GM12878 (cell line): ENCODE measurements at regions not wholly inside any gene's neighbourhood (a gene's known extent, or its start where the extent isn't known, plus 50 kb on each side); places are given as distances from the start of the nearest gene placed in this dataset.

Source experiments
- ATAC-seq: fragments of 200-7000 bp; cut with Tn5 transposase; 3 replicates; pipeline ENCODE4 v1.9.1; 2020; ENCODE audit warnings: mild to moderate bottlenecking, moderate library complexity
- BruUV-seq: library from RNA; stranded (reverse); fragments of 400-500 nt; replicated peaks from 2 replicates; lab custom pipeline; 2021; lab: Mats Ljungman, UMichigan
- CTCF ChIA-PET: fragments of 300-600 bp; sonication (Branson Sonifier 250); formaldehyde crosslinking; extraction: SDS; loops from one replicate; lab custom pipeline; 2021; ENCODE audit warnings: inconsistent platforms; lab: Yijun Ruan, JAX
- POLR2A ChIA-PET: fragments of 350-600 bp; formaldehyde crosslinking; extraction: SDS; loops from one replicate; lab custom pipeline; 2021; ENCODE audit warnings: inconsistent platforms; lab: Charles Lee
- RAD21 ChIA-PET: fragments of 300-600 bp; sonication (Branson Sonifier 250); formaldehyde crosslinking; loops from one replicate; lab custom pipeline; 2023; ENCODE audit warnings: antibody characterized with exemption; ENCODE audit not compliant: unreplicated experiment; lab: Charles Lee
- SMC1A ChIA-PET: fragments of 300-600 bp; sonication (Branson Sonifier 250); formaldehyde crosslinking; loops from one replicate; lab custom pipeline; 2023; ENCODE audit not compliant: unreplicated experiment, uncharacterized antibody; lab: Charles Lee
- DNase-seq: peaks from one replicate; pipeline ENCODE4 v3.0.0-alpha.2; 2011; ENCODE audit warnings: low read depth, low spot score
- FAIRE-seq: peaks from 3 replicates; lab custom pipeline; 2011; peaks lifted over from hg19 to GRCh38; lab: Jason Lieb, UNC
- H2AFZ ChIP-seq: 2 replicates; pipeline ENCODE4 v1.6.0; 2011; ENCODE audit warnings: low read depth, low read length, control low read depth; ENCODE audit not compliant: control insufficient read depth
- H3K27ac ChIP-seq: 2 replicates; pipeline ENCODE4 v1.5.1; 2011; ENCODE audit warnings: control low read depth; ENCODE audit not compliant: control insufficient read depth, insufficient read depth
- H3K27me3 ChIP-seq, 2 experiments: replicated peaks in 1 of 2; 2 replicates each; pipeline versions ENCODE4 v1.6.0 to v1.6.1; 2011; ENCODE audit warnings: low read length in 1 of 2; ENCODE audit not compliant: control insufficient read depth in 2 of 2, insufficient read depth in 2 of 2
- H3K36me3 ChIP-seq, 2 experiments: 2 replicates each; pipeline ENCODE4 v1.5.1; 2011; ENCODE audit warnings: low read length in 1 of 2; ENCODE audit not compliant: control insufficient read depth in 2 of 2, insufficient read depth in 2 of 2
- H3K4me1 ChIP-seq: 2 replicates; pipeline ENCODE4 v1.6.1; 2011; ENCODE audit warnings: mild to moderate bottlenecking, low read length, moderate library complexity, mixed read lengths; ENCODE audit not compliant: control insufficient read depth, insufficient read depth
- H3K4me2 ChIP-seq: 2 replicates; pipeline ENCODE4 v1.6.0; 2011; ENCODE audit warnings: control low read depth; ENCODE audit not compliant: control insufficient read depth, insufficient read depth
- H3K4me3 ChIP-seq: fragments of 200-600 bp; sonication (generic); 2 replicates; pipeline ENCODE4 v1.5.1; 2016
- H3K79me2 ChIP-seq: 2 replicates; pipeline ENCODE4 v1.6.0; 2011; ENCODE audit warnings: low read length; ENCODE audit not compliant: control insufficient read depth, insufficient read depth
- H3K9ac ChIP-seq: 2 replicates; pipeline ENCODE4 v1.8.0; 2011; ENCODE audit warnings: low read length, control low read depth, mixed read lengths; ENCODE audit not compliant: control insufficient read depth, insufficient read depth
- H3K9me3 ChIP-seq: replicated peaks from 3 replicates; pipeline ENCODE4 v1.5.1; 2011; ENCODE audit warnings: mild to moderate bottlenecking, low read length; ENCODE audit not compliant: control insufficient read depth, insufficient read depth
- H4K20me1 ChIP-seq: 2 replicates; pipeline ENCODE4 v1.6.0; 2011; ENCODE audit not compliant: control insufficient read depth, insufficient read depth
- CREM ChIP-seq: IDR thresholded peaks from 2 replicates; pipeline ENCODE4 v1.6.1; 2014; ENCODE audit warnings: antibody characterized with exemption, low read depth
- IKZF2 ChIP-seq, 2 experiments: fragments of 450-650 bp; IDR thresholded peaks; 2 replicates each; pipeline ENCODE4 v1.6.1; 2017; ENCODE audit warnings: mild to moderate bottlenecking in 2 of 2, moderate library complexity in 2 of 2
- POLR2AphosphoS2 ChIP-seq: IDR thresholded peaks from 2 replicates; pipeline ENCODE4 v1.6.1; 2011; ENCODE audit warnings: low read depth, mild to moderate bottlenecking, low read length, improper control_type of control experiment, moderate library complexity
- SIX5 ChIP-seq: IDR thresholded peaks from 2 replicates; pipeline ENCODE4 v1.6.1; 2011; ENCODE audit warnings: mild to moderate bottlenecking, low read depth, low read length, moderate library complexity; ENCODE audit not compliant: severe bottlenecking
- TAF1 ChIP-seq: IDR thresholded peaks from 2 replicates; pipeline ENCODE4 v1.6.1; 2011; ENCODE audit warnings: mild to moderate bottlenecking, low read depth, low read length, borderline replicate concordance
- TCF3 ChIP-seq: IDR thresholded peaks from 2 replicates; pipeline ENCODE4 v1.6.1; 2012; ENCODE audit warnings: low read depth, mild to moderate bottlenecking, low read length, borderline replicate concordance; ENCODE audit not compliant: insufficient read depth
- ZNF217 ChIP-seq: fragments of 450-650 bp; IDR thresholded peaks from 2 replicates; pipeline ENCODE4 v1.6.1; 2017; ENCODE audit warnings: antibody characterized with exemption, mild to moderate bottlenecking
- WGBS: methylation state at CpG from one replicate; pipeline ENCODE4 v1.1.6; 2016; ENCODE audit warnings: low lambda C conversion rate; ENCODE audit not compliant: insufficient replicate concordance, insufficient coverage; ENCODE audit errors: missing lambda C conversion rate; 5-methylcytosine and 5-hydroxymethylcytosine counted together
- in situ Hi-C: fragments of 300-500 bp; cut with MboI; formaldehyde crosslinking; loops from 9 replicates; pipeline ENCODE4 v1.14.3; 2018; ENCODE audit warnings: mixed read lengths
- intact Hi-C: fragments of 100-400 bp; cut with micrococcal nuclease; formaldehyde crosslinking; loops from one replicate; pipeline ENCODE4 v1.14.2; 2022; ENCODE audit not compliant: unreplicated experiment
- TF ChIP-seq, protein P1 (sequence below): IDR thresholded peaks from 2 replicates; pipeline ENCODE4 v1.6.1; 2012; ENCODE audit warnings: low read depth, low read length, improper control_type of control experiment
- TF ChIP-seq, protein P2 (sequence below): IDR thresholded peaks from 2 replicates; pipeline ENCODE4 v1.6.1; 2011; ENCODE audit warnings: mild to moderate bottlenecking, low read depth, low read length, moderate library complexity; ENCODE audit not compliant: insufficient replicate concordance
- TF ChIP-seq, protein P3 (sequence below): fragments of 450-650 bp; IDR thresholded peaks from 2 replicates; pipeline ENCODE4 v1.6.1; 2017; ENCODE audit warnings: low read depth, mild to moderate bottlenecking, moderate library complexity
- TF ChIP-seq, protein P4 (sequence below): fragments of 450-650 bp; IDR thresholded peaks from 2 replicates; pipeline ENCODE4 v1.6.1; 2016; ENCODE audit warnings: mild to moderate bottlenecking, moderate library complexity, borderline replicate concordance
- TF ChIP-seq, protein P5 (sequence below): fragments of 450-650 bp; formaldehyde crosslinking; IDR thresholded peaks from 2 replicates; pipeline ENCODE4 v1.4.0; 2022; ENCODE audit warnings: mild to moderate bottlenecking, moderate library complexity

DNA sequence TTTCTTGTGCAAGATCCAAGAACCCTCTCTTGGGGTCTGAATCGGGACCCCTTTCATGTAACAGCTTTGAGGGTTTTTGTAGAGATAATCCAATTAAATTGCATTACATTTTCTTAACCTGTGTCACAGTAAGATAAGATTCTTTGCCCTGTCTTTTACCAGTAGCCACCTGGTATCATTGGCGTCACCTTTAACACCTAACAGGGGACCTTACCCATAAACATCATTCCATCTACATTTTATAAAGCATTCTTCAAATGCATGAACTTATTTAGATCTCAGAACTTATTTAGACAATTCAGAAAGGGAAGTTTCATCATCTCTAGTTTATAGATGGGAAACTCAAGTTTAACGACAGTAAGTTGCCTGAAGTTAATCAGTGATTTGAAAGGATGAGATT lies 106.4 kb upstream of the KLF6 start:
- WGBS, result 78% methylated on average over 3 of the region's 3 CpGs
- DNase-seq (no peak), FAIRE-seq (no peak), ATAC-seq (no peak)
- Histone ChIP-seq H3K79me2 (no peaks in the 10 kb centered on the region), H2AFZ (no peak overlapping the region), H3K4me2 (no peak overlapping the region), H3K4me1 (peaks cover 20% of the 10 kb centered on the region), H3K4me3 (no peak overlapping the region), H3K27me3 (no peaks in the 10 kb centered on the region), H3K27ac (no peak overlapping the region), H3K36me3 (no peaks in the 10 kb centered on the region), H3K9me3 (no peaks in the 10 kb centered on the region; the same call in 2 of the 3 replicates), H4K20me1 (no peaks in the 10 kb centered on the region), H3K9ac (no peak overlapping the region)
- ChIA-PET RAD21 (interaction anchor here (5.7 kb wide), 1 partner anchor 16 kb away, joined by 45 read pairs; no protein-coding TSS in a partner anchor), POLR2A (interaction anchor here (2.8 kb wide), 1 partner anchor 15 kb away, joined by 22 read pairs; no protein-coding TSS in a partner anchor), CTCF (interaction anchor here (3.0 kb wide), 1 partner anchor 8 kb away, joined by 11 read pairs; no protein-coding TSS in a partner anchor), SMC1A (interaction anchor here (1.4 to 11.6 kb wide), 4 partner anchors 9 to 39 kb away, joined by 3 to 188 read pairs (median 38); no protein-coding TSS in a partner anchor)
- in situ Hi-C loops (no loop called here), intact Hi-C loops (no loop called here)
- no TSS peak for BruUV-seq
- TF ChIP-seq, protein P1, sequence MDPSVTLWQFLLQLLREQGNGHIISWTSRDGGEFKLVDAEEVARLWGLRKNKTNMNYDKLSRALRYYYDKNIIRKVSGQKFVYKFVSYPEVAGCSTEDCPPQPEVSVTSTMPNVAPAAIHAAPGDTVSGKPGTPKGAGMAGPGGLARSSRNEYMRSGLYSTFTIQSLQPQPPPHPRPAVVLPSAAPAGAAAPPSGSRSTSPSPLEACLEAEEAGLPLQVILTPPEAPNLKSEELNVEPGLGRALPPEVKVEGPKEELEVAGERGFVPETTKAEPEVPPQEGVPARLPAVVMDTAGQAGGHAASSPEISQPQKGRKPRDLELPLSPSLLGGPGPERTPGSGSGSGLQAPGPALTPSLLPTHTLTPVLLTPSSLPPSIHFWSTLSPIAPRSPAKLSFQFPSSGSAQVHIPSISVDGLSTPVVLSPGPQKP, result no peak
- TF ChIP-seq, protein P2, sequence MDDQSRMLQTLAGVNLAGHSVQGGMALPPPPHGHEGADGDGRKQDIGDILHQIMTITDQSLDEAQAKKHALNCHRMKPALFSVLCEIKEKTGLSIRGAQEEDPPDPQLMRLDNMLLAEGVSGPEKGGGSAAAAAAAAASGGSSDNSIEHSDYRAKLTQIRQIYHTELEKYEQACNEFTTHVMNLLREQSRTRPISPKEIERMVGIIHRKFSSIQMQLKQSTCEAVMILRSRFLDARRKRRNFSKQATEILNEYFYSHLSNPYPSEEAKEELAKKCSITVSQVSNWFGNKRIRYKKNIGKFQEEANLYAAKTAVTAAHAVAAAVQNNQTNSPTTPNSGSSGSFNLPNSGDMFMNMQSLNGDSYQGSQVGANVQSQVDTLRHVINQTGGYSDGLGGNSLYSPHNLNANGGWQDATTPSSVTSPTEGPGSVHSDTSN, result no peak
- no peak for TF ChIP-seq TAF1
- no peak for TF ChIP-seq IKZF2 (IDR thresholded peaks at IDR 0.05)
- no peak for TF ChIP-seq POLR2AphosphoS2
- TF ChIP-seq CREM, result no peak
- TF ChIP-seq, protein P3, sequence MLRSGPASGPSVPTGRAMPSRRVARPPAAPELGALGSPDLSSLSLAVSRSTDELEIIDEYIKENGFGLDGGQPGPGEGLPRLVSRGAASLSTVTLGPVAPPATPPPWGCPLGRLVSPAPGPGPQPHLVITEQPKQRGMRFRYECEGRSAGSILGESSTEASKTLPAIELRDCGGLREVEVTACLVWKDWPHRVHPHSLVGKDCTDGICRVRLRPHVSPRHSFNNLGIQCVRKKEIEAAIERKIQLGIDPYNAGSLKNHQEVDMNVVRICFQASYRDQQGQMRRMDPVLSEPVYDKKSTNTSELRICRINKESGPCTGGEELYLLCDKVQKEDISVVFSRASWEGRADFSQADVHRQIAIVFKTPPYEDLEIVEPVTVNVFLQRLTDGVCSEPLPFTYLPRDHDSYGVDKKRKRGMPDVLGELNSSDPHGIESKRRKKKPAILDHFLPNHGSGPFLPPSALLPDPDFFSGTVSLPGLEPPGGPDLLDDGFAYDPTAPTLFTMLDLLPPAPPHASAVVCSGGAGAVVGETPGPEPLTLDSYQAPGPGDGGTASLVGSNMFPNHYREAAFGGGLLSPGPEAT, result no peak
- TF ChIP-seq, protein P4, sequence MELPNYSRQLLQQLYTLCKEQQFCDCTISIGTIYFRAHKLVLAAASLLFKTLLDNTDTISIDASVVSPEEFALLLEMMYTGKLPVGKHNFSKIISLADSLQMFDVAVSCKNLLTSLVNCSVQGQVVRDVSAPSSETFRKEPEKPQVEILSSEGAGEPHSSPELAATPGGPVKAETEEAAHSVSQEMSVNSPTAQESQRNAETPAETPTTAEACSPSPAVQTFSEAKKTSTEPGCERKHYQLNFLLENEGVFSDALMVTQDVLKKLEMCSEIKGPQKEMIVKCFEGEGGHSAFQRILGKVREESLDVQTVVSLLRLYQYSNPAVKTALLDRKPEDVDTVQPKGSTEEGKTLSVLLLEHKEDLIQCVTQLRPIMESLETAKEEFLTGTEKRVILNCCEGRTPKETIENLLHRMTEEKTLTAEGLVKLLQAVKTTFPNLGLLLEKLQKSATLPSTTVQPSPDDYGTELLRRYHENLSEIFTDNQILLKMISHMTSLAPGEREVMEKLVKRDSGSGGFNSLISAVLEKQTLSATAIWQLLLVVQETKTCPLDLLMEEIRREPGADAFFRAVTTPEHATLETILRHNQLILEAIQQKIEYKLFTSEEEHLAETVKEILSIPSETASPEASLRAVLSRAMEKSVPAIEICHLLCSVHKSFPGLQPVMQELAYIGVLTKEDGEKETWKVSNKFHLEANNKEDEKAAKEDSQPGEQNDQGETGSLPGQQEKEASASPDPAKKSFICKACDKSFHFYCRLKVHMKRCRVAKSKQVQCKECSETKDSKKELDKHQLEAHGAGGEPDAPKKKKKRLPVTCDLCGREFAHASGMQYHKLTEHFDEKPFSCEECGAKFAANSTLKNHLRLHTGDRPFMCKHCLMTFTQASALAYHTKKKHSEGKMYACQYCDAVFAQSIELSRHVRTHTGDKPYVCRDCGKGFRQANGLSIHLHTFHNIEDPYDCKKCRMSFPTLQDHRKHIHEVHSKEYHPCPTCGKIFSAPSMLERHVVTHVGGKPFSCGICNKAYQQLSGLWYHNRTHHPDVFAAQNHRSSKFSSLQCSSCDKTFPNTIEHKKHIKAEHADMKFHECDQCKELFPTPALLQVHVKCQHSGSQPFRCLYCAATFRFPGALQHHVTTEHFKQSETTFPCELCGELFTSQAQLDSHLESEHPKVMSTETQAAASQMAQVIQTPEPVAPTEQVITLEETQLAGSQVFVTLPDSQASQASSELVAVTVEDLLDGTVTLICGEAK, result no peak
- no peak for TF ChIP-seq TCF3
- TF ChIP-seq, protein P5, sequence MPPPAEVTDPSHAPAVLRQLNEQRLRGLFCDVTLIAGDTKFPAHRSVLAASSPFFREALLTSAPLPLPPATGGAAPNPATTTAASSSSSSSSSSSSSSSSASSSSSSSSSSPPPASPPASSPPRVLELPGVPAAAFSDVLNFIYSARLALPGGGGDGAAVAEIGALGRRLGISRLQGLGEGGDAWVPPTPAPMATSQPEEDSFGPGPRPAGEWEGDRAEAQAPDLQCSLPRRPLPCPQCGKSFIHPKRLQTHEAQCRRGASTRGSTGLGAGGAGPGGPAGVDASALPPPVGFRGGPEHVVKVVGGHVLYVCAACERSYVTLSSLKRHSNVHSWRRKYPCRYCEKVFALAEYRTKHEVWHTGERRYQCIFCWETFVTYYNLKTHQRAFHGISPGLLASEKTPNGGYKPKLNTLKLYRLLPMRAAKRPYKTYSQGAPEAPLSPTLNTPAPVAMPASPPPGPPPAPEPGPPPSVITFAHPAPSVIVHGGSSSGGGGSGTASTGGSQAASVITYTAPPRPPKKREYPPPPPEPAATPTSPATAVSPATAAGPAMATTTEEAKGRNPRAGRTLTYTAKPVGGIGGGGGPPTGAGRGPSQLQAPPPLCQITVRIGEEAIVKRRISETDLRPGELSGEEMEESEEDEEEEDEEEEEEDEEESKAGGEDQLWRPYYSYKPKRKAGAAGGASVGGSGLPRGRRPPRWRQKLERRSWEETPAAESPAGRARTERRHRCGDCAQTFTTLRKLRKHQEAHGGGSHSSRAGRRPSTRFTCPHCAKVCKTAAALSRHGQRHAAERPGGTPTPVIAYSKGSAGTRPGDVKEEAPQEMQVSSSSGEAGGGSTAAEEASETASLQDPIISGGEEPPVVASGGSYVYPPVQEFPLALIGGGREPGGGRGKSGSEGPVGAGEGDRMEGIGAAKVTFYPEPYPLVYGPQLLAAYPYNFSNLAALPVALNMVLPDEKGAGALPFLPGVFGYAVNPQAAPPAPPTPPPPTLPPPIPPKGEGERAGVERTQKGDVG, result no peak
- no peak for TF ChIP-seq SIX5
- no peak for TF ChIP-seq ZNF217
